ENCODE measurements at regions not wholly inside any gene's neighbourhood (a gene's known extent, or its start where the extent isn't known, plus 50 kb on each side); places are given as distances from the start of the nearest gene placed in this dataset.

- Histone ChIP-seq H3K36me3 (ENCODE audit: low read depth) (no peaks in the 10 kb centered on the region), H2AFZ (no peak overlapping the region), H3K27ac (no peak overlapping the region), H3K27me3 (ENCODE audit: insufficient read depth, low read depth) (0 out of 2 replicates have a peak, but pooled peaks cover 8% of the 10 kb centered on the region), H3F3A (ENCODE audit: insufficient read depth, low read depth) (no peaks in the 10 kb centered on the region), H4K20me1 (ENCODE audit: insufficient read depth) (no peaks in the 10 kb centered on the region), H3K9me2 (ENCODE audit: insufficient read depth) (no peaks in the 10 kb centered on the region), H3K4me3 (no peak overlapping the region), H3K79me2 (ENCODE audit: low read depth) (no peaks in the 10 kb centered on the region), H3K4me2 (no peak overlapping the region), H3K4me1 (replicated peaks; ENCODE audit: insufficient read depth) (no peaks in the 10 kb centered on the region), H3K9me3 (ENCODE audit: insufficient read depth, low read depth) (no peaks in the 10 kb centered on the region)
- intact Hi-C loops (cut with micrococcal nuclease; ENCODE audit: unreplicated experiment), result no loop called here
- BruUV-seq (replicated peaks), result no TSS peak
- no peak for DNase-seq
- TF ChIP-seq CTCF (conservative IDR thresholded peaks at IDR 0.05), result no peak
- no peak for TF ChIP-seq EZH2 (IDR thresholded peaks at IDR 0.05; ENCODE audit: low read depth)
- ChIA-PET CTCF (no interaction called here), POLR2A (ENCODE audit: unreplicated experiment) (no interaction called here)
These were observed 98.5 kb downstream of the GLI2 start for GRCh38 chr2:120834206-120834605.

- Histone ChIP-seq H3K4me2 (no peak overlapping the region), H3K9me3 (ENCODE audit: insufficient read depth, low read depth) (no peaks in the 10 kb centered on the region), H3K4me3 (no peak overlapping the region), H3K79me2 (ENCODE audit: low read depth) (no peaks in the 10 kb centered on the region), H3F3A (ENCODE audit: insufficient read depth, low read depth) (no peaks in the 10 kb centered on the region), H3K9me2 (ENCODE audit: insufficient read depth) (no peaks in the 10 kb centered on the region), H2AFZ (no peak overlapping the region), H3K36me3 (ENCODE audit: low read depth) (no peaks in the 10 kb centered on the region), H4K20me1 (ENCODE audit: insufficient read depth) (no peaks in the 10 kb centered on the region), H3K27me3 (ENCODE audit: insufficient read depth, low read depth) (0 out of 2 replicates have a peak, but pooled peaks cover 8% of the 10 kb centered on the region), H3K27ac (no peak overlapping the region), H3K4me1 (replicated peaks; ENCODE audit: insufficient read depth) (no peaks in the 10 kb centered on the region)
- DNase-seq, result no peak
- ChIA-PET POLR2A (ENCODE audit: unreplicated experiment) (no interaction called here), CTCF (no interaction called here)
- intact Hi-C loops (cut with micrococcal nuclease; ENCODE audit: unreplicated experiment), result no loop called here
- no TSS peak for BruUV-seq (replicated peaks)
- TF ChIP-seq EZH2 (IDR thresholded peaks at IDR 0.05; ENCODE audit: low read depth) (no peak), CTCF (conservative IDR thresholded peaks at IDR 0.05) (no peak)
These were observed 100.6 kb downstream of the GLI2 start for GRCh38 chr2:120836281-120836680.

DNA sequence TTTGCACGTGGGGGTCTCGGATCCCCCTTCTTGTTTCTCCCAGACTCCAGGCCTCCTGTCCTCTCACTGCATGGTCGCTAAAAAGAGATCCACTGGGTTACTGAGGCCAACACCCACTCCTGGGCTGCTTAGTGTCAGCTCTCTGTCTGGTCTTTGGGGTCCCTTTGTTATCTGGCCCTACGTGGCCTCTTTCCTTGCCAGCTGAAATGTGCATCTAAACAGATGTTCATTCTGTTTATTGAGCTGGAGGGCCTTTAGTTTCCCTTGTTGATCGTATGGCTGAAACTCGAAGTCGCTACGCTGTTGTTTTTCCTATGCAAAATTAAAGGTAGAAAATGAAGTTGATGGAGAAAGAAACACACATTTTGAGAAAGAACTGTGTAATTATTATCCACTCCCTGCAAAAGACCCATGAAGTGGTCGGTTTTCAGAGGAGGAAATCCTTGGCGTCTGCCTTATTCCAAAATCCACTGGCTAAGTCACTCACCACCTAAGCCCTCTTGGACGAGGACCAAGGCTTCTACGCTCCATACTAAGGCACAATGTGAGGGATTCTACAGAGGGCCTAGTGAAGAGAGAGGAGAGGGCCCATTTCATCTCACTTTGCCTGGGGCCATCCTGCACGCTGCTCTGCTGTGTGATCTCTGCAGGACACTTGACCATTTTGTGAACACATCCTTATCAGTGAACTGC lies 105.3 kb downstream of the GLI2 start:
- H3K4me2 ChIP-seq, result no peak overlapping the region
- no peak overlapping the region for H2AFZ ChIP-seq
- no peaks in the 10 kb centered on the region for H3F3A ChIP-seq (ENCODE audit: insufficient read depth, low read depth)
- H3K27me3 ChIP-seq (ENCODE audit: insufficient read depth, low read depth), result 0 out of 2 replicates have a peak, but pooled peaks cover 3% of the 10 kb centered on the region
- TF ChIP-seq CTCF (conservative IDR thresholded peaks at IDR 0.05) (no peak), EZH2 (IDR thresholded peaks at IDR 0.05; ENCODE audit: low read depth) (no peak)
- no peaks in the 10 kb centered on the region for H3K79me2 ChIP-seq (ENCODE audit: low read depth)
- no peak for DNase-seq
- H3K36me3 ChIP-seq (ENCODE audit: low read depth), result no peaks in the 10 kb centered on the region
- intact Hi-C loops (cut with micrococcal nuclease; ENCODE audit: unreplicated experiment), result no loop called here
- H3K4me1 ChIP-seq (replicated peaks; ENCODE audit: insufficient read depth), result no peaks in the 10 kb centered on the region
- H3K9me3 ChIP-seq (ENCODE audit: insufficient read depth, low read depth), result no peaks in the 10 kb centered on the region
- no peak overlapping the region for H3K27ac ChIP-seq
- H3K4me3 ChIP-seq, result no peak overlapping the region
- no TSS peak for BruUV-seq (replicated peaks)
- CTCF ChIA-PET, result no interaction called here
- no peaks in the 10 kb centered on the region for H3K9me2 ChIP-seq (ENCODE audit: insufficient read depth)
- POLR2A ChIA-PET (ENCODE audit: unreplicated experiment), result no interaction called here
- H4K20me1 ChIP-seq (ENCODE audit: insufficient read depth), result no peaks in the 10 kb centered on the region
